Cardiac muscle cell (in vitro differentiated cells and primary cell): ENCODE measurements at regions not wholly inside any gene's neighbourhood (a gene's known extent, or its start where the extent isn't known, plus 50 kb on each side); places are given as distances from the start of the nearest gene placed in this dataset.

Source experiments
- DNase-seq, 2 donors: peaks; one replicate each; pipeline versions ENCODE4 v3.0.0 to v3.0.0-alpha.2; 2010 to 2017; ENCODE audit warnings: low read depth in 1 of 2, low spot score in 1 of 2
- H3K27ac ChIP-seq: fragments of 200-600 bp; sonication (generic); 2 replicates; pipeline ENCODE4 v1.5.1; 2016
- H3K27me3 ChIP-seq: fragments of 200-600 bp; sonication (generic); 2 replicates; pipeline ENCODE4 v1.6.0; 2016; ENCODE audit warnings: control low read depth
- H3K36me3 ChIP-seq: fragments of 200-600 bp; sonication (generic); 2 replicates; pipeline ENCODE4 v1.5.1; 2016; ENCODE audit warnings: control low read depth
- H3K4me1 ChIP-seq: fragments of 200-600 bp; sonication (generic); 2 replicates; pipeline ENCODE4 v1.8.1; 2017; ENCODE audit warnings: low read depth, mild to moderate bottlenecking, mixed run types
- H3K4me3 ChIP-seq: fragments of 200-600 bp; sonication (generic); 2 replicates; pipeline ENCODE4 v1.5.1; 2016; ENCODE audit warnings: mild to moderate bottlenecking
- H3K9me3 ChIP-seq: fragments of 200-600 bp; sonication (generic); 2 replicates; pipeline ENCODE4 v1.5.1; 2017; ENCODE audit warnings: low read depth, mild to moderate bottlenecking, control low read depth
- TF ChIP-seq, protein P1 (sequence below): IDR thresholded peaks from 2 replicates; pipeline ENCODE4 v1.5.1; 2012; ENCODE audit warnings: low read depth, mild to moderate bottlenecking, low read length

DNA sequence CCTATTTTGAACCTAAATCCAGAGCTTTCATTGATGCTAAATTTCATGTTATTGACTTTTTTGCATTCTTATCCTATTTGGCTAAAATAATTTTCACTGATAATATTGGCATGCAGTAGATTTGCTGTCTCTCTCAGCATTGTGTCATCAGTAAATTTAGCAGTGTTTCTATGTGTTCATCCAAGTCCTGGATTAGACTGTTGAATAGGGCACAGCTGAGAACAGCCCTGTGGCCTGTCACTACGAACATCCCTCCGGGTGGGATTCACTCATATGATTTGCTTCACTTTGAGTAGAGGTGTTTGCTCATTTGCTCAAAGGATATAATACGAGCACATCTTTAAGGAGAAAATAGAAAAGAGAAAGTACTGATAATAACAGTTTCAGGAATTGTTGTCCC, 101.5 kb downstream of the HSPH1 start:
- no peak for DNase-seq
- TF ChIP-seq, protein P1, sequence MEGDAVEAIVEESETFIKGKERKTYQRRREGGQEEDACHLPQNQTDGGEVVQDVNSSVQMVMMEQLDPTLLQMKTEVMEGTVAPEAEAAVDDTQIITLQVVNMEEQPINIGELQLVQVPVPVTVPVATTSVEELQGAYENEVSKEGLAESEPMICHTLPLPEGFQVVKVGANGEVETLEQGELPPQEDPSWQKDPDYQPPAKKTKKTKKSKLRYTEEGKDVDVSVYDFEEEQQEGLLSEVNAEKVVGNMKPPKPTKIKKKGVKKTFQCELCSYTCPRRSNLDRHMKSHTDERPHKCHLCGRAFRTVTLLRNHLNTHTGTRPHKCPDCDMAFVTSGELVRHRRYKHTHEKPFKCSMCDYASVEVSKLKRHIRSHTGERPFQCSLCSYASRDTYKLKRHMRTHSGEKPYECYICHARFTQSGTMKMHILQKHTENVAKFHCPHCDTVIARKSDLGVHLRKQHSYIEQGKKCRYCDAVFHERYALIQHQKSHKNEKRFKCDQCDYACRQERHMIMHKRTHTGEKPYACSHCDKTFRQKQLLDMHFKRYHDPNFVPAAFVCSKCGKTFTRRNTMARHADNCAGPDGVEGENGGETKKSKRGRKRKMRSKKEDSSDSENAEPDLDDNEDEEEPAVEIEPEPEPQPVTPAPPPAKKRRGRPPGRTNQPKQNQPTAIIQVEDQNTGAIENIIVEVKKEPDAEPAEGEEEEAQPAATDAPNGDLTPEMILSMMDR, result no peak

GRCh38 chr13:31057403-31058033, 104.2 kb downstream of the HSPH1 start:
- H3K4me1 ChIP-seq, result no peaks in the 10 kb centered on the region
- DNase-seq, result no peak
- H3K27me3 ChIP-seq, result peaks cover 3% of the 10 kb centered on the region
- no peaks in the 10 kb centered on the region for H3K9me3 ChIP-seq
- no peaks in the 10 kb centered on the region for H3K36me3 ChIP-seq
- TF ChIP-seq, protein P1, result no peak
- H3K4me3 ChIP-seq, result no peak overlapping the region
- H3K27ac ChIP-seq, result no peak overlapping the region

More for the DNA sequence above, 101.5 kb downstream of the HSPH1 start:
- H3K36me3 ChIP-seq, result no peaks in the 10 kb centered on the region
- no peaks in the 10 kb centered on the region for H3K9me3 ChIP-seq
- H3K4me1 ChIP-seq, result no peaks in the 10 kb centered on the region
- no peaks in the 10 kb centered on the region for H3K27me3 ChIP-seq
- no peak overlapping the region for H3K4me3 ChIP-seq
- no peak overlapping the region for H3K27ac ChIP-seq

DNA sequence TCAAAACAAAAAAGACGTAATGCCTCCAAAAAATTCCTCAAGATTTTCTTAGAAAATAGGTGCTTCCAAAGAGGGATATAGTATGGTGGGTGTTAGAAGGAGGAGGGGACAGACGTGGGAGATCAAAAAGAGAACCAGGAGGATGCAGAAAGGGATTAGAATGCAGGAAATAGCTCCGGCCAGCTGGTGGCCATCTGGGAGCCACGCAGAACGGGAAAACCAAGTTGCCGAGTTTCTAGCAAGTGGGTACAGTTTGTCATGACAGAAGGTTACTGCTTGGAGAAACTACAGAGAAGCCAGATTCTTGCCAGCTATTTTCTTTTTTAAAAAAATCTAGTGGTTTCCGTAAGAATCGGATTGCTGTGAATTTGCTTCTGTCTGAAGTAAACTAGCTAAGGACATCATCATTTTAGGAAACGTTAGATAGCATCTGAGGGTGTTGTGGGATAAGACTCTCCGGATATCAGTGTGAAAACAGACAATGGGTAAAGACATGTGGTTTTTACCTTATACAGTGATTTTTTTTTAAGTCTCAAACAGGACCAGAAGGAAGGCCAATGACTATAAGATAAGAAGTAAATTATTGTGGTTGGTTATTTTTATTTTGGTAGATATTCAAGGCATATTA, 104.9 kb downstream of the HSPH1 start:
- Histone ChIP-seq H3K36me3 (no peaks in the 10 kb centered on the region), H3K27me3 (peaks cover 6% of the 10 kb centered on the region), H3K4me1 (no peaks in the 10 kb centered on the region), H3K27ac (no peak overlapping the region), H3K4me3 (no peak overlapping the region), H3K9me3 (no peaks in the 10 kb centered on the region)
- TF ChIP-seq, protein P1, result peak; percentile 30
- peak in 1 of 2 donors; percentile 58 for DNase-seq

DNA sequence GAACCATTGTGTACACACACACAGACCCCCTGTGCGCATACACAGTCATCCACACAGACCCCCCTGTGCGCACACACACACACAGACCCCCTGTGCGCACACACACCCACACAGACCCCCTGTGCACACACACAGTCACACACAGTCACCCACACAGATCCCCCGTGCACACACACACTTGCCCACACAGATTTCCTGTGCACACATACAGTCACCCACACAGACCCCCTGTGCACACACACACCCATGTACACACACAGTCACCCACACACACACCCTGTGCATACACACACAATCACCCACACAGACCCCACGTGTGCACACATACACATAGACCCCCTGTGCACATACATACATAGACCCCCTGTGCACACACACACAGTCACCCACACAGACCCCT, 106.1 kb downstream of the HSPH1 start:
- H3K36me3 ChIP-seq, result no peaks in the 10 kb centered on the region
- H3K27me3 ChIP-seq, result peaks cover 6% of the 10 kb centered on the region
- TF ChIP-seq, protein P1, result no peak
- no peaks in the 10 kb centered on the region for H3K4me1 ChIP-seq
- no peak overlapping the region for H3K27ac ChIP-seq
- H3K9me3 ChIP-seq, result no peaks in the 10 kb centered on the region
- DNase-seq, result no peak
- H3K4me3 ChIP-seq, result no peak overlapping the region

- Histone ChIP-seq H3K27me3 (peaks cover 6% of the 10 kb centered on the region), H3K36me3 (no peaks in the 10 kb centered on the region), H3K27ac (no peak overlapping the region), H3K4me3 (no peak overlapping the region), H3K9me3 (no peaks in the 10 kb centered on the region), H3K4me1 (no peaks in the 10 kb centered on the region)
- DNase-seq, result no peak
- TF ChIP-seq, protein P1, result no peak
These were observed 107.1 kb downstream of the HSPH1 start for GRCh38 chr13:31054632-31055031.
